ENCODE measurements at regions not wholly inside any gene's neighbourhood (a gene's known extent, or its start where the extent isn't known, plus 50 kb on each side); places are given as distances from the start of the nearest gene placed in this dataset.

DNA sequence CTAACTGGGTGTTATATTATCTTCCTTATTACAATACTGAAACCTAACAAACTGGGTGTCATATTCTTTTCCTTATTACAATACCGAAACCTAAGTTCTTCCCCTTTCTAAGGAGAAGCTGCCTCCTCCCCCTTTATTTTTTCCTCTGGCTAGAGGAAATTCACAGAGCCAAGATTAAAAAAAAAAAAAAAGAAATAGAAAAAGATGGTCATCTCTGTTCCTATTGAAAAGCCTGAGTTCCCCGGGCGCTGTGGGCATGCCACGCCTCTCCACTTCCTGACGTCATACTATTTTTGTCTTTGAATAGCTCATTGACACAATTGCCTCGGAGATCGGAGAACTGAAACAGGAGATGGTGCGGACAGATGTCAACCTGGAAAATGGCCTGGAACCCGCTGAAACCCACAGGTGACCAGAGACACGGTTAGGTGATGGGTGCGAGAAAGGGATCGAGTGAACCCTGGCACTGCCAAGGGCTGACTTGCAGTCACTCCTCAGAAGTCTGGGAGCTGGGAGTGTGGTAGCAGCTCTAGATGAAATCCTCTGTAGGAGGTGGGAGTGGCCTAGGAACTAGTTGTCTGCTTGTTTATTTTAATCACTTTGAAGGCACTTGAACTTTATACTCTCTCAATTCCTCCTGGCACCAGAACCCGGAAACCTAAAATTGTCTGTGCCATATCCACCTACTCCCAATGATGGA lies 82.2 kb upstream of the NAA20 start:
- H3K4me3 ChIP-seq (ENCODE audit: low read depth, low read length): no peak overlapping the region

DNA sequence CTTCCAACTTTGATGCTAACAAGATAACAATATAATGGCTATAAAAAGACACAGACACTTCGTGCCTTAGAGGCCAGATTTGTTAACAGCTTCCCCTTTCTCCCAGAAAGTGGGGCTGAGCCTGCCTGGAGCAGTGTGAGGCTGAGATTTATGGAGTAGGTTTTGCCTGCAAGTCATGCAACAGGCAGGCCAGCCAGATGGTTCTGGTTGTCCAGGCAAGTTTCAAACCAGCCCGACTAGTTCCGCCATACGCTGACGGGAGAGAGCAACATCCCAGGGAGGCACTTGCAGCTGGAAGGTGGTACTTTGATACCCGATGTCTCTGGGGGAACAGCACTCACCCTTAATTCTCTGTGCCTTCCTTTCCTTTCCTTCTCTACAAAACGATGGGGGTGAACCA lies 81.3 kb upstream of the NAA20 start:
- no peak for TF ChIP-seq CTCF (IDR thresholded peaks at IDR 0.05; ENCODE audit: borderline replicate concordance, insufficient read depth, low read depth, low read length)
- H3K4me3 ChIP-seq (ENCODE audit: low read depth, low read length): no peak overlapping the region

More for the DNA sequence above, 82.2 kb upstream of the NAA20 start:
- no peak for TF ChIP-seq CTCF (IDR thresholded peaks at IDR 0.05; ENCODE audit: borderline replicate concordance, insufficient read depth, low read depth, low read length)

GRCh38 chr20:19936466-19937200 lies 80.5 kb upstream of the NAA20 start:
- H3K4me3 ChIP-seq (ENCODE audit: low read depth, low read length): no peak overlapping the region
- no peak for TF ChIP-seq CTCF (IDR thresholded peaks at IDR 0.05; ENCODE audit: borderline replicate concordance, insufficient read depth, low read depth, low read length)

- H3K4me3 ChIP-seq (ENCODE audit: low read depth, low read length): no peak overlapping the region
- TF ChIP-seq CTCF (IDR thresholded peaks at IDR 0.05; ENCODE audit: borderline replicate concordance, insufficient read depth, low read depth, low read length): no peak
Observed at GRCh38 chr20:19937218-19937617, 79.9 kb upstream of the NAA20 start.

DNA sequence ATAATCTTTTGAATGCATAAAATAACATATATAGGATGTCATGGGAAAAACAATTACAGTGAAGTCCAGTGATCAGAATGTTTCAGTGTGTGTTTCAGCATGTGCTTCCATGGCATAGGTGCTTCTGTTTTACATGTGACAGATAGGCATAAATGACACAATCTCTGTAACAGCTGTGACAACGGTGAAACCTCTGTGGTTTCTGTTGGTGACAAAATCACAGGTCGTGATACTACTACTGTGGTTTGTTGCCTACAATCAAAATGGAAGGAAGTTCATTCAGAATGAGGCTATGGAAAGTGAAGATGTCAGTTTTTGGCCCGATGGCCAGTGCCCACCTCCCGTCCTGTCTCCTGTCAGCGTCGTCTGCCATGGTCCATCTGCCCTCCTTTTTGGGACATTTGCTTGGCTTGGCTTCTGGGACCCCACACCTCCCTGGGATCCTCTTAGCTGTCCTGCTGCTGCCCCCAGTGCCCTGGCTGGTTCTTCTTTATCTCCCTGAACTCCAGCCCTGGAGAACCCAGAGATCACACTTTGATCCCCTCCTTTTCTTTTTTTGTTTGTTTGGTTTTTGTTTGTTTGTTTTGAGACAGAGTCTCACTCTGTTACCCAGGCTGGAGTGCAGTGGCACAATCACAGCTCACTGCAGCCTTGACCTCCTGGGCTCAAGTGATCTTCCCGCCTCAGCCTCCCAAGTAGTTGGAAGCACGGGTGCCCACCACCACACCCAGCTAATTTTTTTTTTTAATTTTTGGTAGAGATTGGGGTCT lies 79.3 kb upstream of the NAA20 start:
- no peak for TF ChIP-seq CTCF (IDR thresholded peaks at IDR 0.05; ENCODE audit: borderline replicate concordance, insufficient read depth, low read depth, low read length)
- no peak overlapping the region for H3K4me3 ChIP-seq (ENCODE audit: low read depth, low read length)

- H3K4me3 ChIP-seq (ENCODE audit: low read depth, low read length): no peak overlapping the region
- TF ChIP-seq CTCF (IDR thresholded peaks at IDR 0.05; ENCODE audit: borderline replicate concordance, insufficient read depth, low read depth, low read length): no peak
Observed at GRCh38 chr20:19938421-19939090, 78.6 kb upstream of the NAA20 start.

Measured in GM12875 (cell line).